Osteoblast (primary cell): ENCODE measurements at regions not wholly inside any gene's neighbourhood (a gene's known extent, or its start where the extent isn't known, plus 50 kb on each side); places are given as distances from the start of the nearest gene placed in this dataset.

Source experiments
- DNase-seq: peaks from one replicate; pipeline ENCODE4 v3.0.0; 2011; ENCODE audit warnings: low spot score, mixed read lengths; ENCODE audit not compliant: insufficient read length; ENCODE audit errors: missing footprints
- H2AFZ ChIP-seq: 2 replicates; pipeline ENCODE4 v1.6.0; 2011; ENCODE audit warnings: mild to moderate bottlenecking, low read length
- H3K27ac ChIP-seq: 2 replicates; pipeline ENCODE4 v1.5.1; 2011; ENCODE audit warnings: mild to moderate bottlenecking, low read depth, low read length, moderate library complexity
- H3K27me3 ChIP-seq: 2 replicates; pipeline ENCODE4 v1.6.0; 2012; ENCODE audit warnings: mild to moderate bottlenecking, control low read depth, inconsistent platforms, low read length, moderate library complexity; ENCODE audit not compliant: insufficient read depth
- H3K36me3 ChIP-seq: 2 replicates; pipeline ENCODE4 v1.5.1; 2011; ENCODE audit warnings: mild to moderate bottlenecking, low read length, control low read depth, moderate library complexity; ENCODE audit not compliant: insufficient read depth
- H3K4me1 ChIP-seq: 2 replicates; pipeline ENCODE4 v1.5.1; 2011; ENCODE audit warnings: mild to moderate bottlenecking, low read length, control low read depth, moderate library complexity; ENCODE audit not compliant: insufficient read depth
- H3K4me2 ChIP-seq: 2 replicates; pipeline ENCODE4 v1.6.0; 2011; ENCODE audit warnings: mild to moderate bottlenecking, low read length; ENCODE audit not compliant: insufficient read depth
- H3K4me3 ChIP-seq: fragments of 200-600 bp; sonication (generic); 3 replicates; pipeline ENCODE4 v1.5.1; 2012; ENCODE audit warnings: mild to moderate bottlenecking, low read length, inconsistent platforms; ENCODE audit not compliant: insufficient read depth
- H3K79me2 ChIP-seq: 2 replicates; pipeline ENCODE4 v1.6.0; 2012; ENCODE audit warnings: mild to moderate bottlenecking, low read length, control low read depth, inconsistent platforms; ENCODE audit not compliant: insufficient read depth
- H3K9me3 ChIP-seq: 2 replicates; pipeline ENCODE4 v1.5.1; 2011; ENCODE audit warnings: low read depth, low read length, control low read depth
- H4K20me1 ChIP-seq: 2 replicates; pipeline ENCODE4 v1.6.0; 2012; ENCODE audit warnings: mild to moderate bottlenecking, low read length, control low read depth; ENCODE audit not compliant: insufficient read depth
- CTCF ChIP-seq: IDR thresholded peaks from 2 replicates; pipeline ENCODE4 v1.5.1; 2011; ENCODE audit warnings: mild to moderate bottlenecking, low read depth, low read length, moderate library complexity; ENCODE audit errors: extremely low read depth

DNA sequence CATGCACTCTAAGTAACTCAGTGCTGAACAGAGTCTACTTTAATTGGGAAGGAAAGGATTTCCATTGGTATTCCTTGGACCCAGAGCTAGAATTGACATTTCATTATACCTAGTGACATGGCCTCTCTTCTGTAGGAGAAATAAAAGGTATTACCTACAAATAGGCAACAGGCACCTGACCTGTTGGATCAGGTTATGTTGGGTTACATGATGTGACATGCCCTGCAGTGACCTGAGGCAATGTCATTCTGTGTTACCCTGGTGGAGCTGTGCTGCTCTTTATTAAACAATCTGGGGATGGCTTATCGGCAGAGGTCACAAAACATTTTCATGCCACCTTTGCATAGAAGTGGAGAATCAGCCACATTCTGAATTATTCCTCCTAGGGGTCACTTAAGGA, 427.7 kb downstream of the MDFIC start:
- H3K79me2 ChIP-seq = no peaks in the 10 kb centered on the region
- no peak for DNase-seq
- H3K27me3 ChIP-seq = no peaks in the 10 kb centered on the region
- no peaks in the 10 kb centered on the region for H3K9me3 ChIP-seq
- H3K27ac ChIP-seq = no peak overlapping the region
- H4K20me1 ChIP-seq = no peaks in the 10 kb centered on the region
- no peaks in the 10 kb centered on the region for H3K36me3 ChIP-seq
- H2AFZ ChIP-seq = no peak overlapping the region
- no peak overlapping the region for H3K4me2 ChIP-seq
- H3K4me3 ChIP-seq = no peak overlapping the region
- no peak for TF ChIP-seq CTCF
- no peaks in the 10 kb centered on the region for H3K4me1 ChIP-seq

- H3K4me2 ChIP-seq = no peak overlapping the region
- DNase-seq = no peak
- H3K4me1 ChIP-seq = no peaks in the 10 kb centered on the region
- no peaks in the 10 kb centered on the region for H3K36me3 ChIP-seq
- no peaks in the 10 kb centered on the region for H3K9me3 ChIP-seq
- H4K20me1 ChIP-seq = no peaks in the 10 kb centered on the region
- no peaks in the 10 kb centered on the region for H3K27me3 ChIP-seq
- TF ChIP-seq CTCF = no peak
- H2AFZ ChIP-seq = no peak overlapping the region
- no peak overlapping the region for H3K4me3 ChIP-seq
- no peaks in the 10 kb centered on the region for H3K79me2 ChIP-seq
- H3K27ac ChIP-seq = no peak overlapping the region
Measured at GRCh38 chr7:115346685-115347084, 424.8 kb downstream of the MDFIC start.

GRCh38 chr7:115340828-115341227, 418.9 kb downstream of the MDFIC start:
- Histone ChIP-seq H3K9me3 (no peaks in the 10 kb centered on the region), H2AFZ (peak overlapping the region; percentile 45), H3K79me2 (no peaks in the 10 kb centered on the region), H3K27ac (no peak overlapping the region), H3K4me1 (peaks cover 5% of the 10 kb centered on the region), H4K20me1 (no peaks in the 10 kb centered on the region), H3K4me3 (no peak overlapping the region), H3K4me2 (no peak overlapping the region), H3K36me3 (no peaks in the 10 kb centered on the region), H3K27me3 (no peaks in the 10 kb centered on the region)
- peak; percentile 30 for TF ChIP-seq CTCF
- peak; percentile 23 for DNase-seq

DNA sequence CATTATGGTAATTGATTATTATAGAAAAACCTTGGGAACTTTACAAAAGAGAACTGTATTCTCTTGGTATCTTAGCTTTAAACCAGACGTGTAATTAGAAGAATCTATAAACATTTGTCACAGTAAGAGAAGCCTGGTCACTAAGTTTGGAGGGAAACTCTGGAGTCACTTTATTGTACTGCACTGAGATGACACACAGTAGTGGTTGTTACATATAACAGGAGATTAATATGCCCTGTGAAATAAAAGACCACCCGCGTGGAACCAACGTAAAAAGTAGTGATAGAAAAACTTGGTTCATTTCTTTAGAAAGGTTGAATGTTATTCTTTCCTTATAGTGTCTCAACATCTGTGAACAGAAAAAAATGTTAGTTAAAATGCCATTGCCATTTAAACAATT, 416.1 kb downstream of the MDFIC start:
- Histone ChIP-seq H3K4me3 (no peak overlapping the region), H3K27me3 (no peaks in the 10 kb centered on the region)
- no peak for DNase-seq

More for the DNA sequence above, 416.1 kb downstream of the MDFIC start:
- TF ChIP-seq CTCF = no peak
- Histone ChIP-seq H3K79me2 (no peaks in the 10 kb centered on the region), H3K4me2 (no peak overlapping the region), H2AFZ (no peak overlapping the region), H3K27ac (no peak overlapping the region), H3K9me3 (no peaks in the 10 kb centered on the region), H3K4me1 (peaks cover 5% of the 10 kb centered on the region), H3K36me3 (no peaks in the 10 kb centered on the region), H4K20me1 (no peaks in the 10 kb centered on the region)
